HepG2 (cell line): ENCODE measurements at regions not wholly inside any gene's neighbourhood (a gene's known extent, or its start where the extent isn't known, plus 50 kb on each side); places are given as distances from the start of the nearest gene placed in this dataset.

ENCODE experiments used
- ATAC-seq: fragments of 200-7000 bp; cut with Tn5 transposase; 3 replicates; pipeline ENCODE4 v1.9.1; 2020; ENCODE audit warnings: mild to moderate bottlenecking, moderate library complexity
- BruUV-seq: library from RNA; stranded (reverse); fragments of 400-500 nt; replicated peaks from 2 replicates; lab custom pipeline; 2021; lab: Mats Ljungman, UMichigan
- CTCF ChIA-PET: fragments of 300-600 bp; formaldehyde crosslinking; extraction: SDS; loops from one replicate; lab custom pipeline; 2021; ENCODE audit warnings: low total read pairs, inconsistent platforms, low intra/inter-chr PET ratio; lab: Yijun Ruan, JAX
- POLR2A ChIA-PET: fragments of 350-600 bp; sonication (Branson Sonifier 250); formaldehyde crosslinking; loops from one replicate; lab custom pipeline; 2020; ENCODE audit warnings: antibody characterized with exemption, inconsistent platforms; lab: Yijun Ruan, JAX
- DNase-seq: peaks from one replicate; pipeline ENCODE4 v3.0.0-alpha.2; 2015; ENCODE audit warnings: low spot score
- FAIRE-seq: peaks from 3 replicates; lab custom pipeline; 2011; peaks lifted over from hg19 to GRCh38; lab: Jason Lieb, UNC
- H2AFZ ChIP-seq: one replicate; pipeline ENCODE4 v1.6.1; 2011; ENCODE audit warnings: low read length, inconsistent platforms
- H3K27ac ChIP-seq: fragments of 300-600 bp; 3 replicates; pipeline ENCODE4 v1.8.0; 2011; ENCODE audit warnings: mixed run types, mild to moderate bottlenecking, mixed read lengths, low read length, inconsistent platforms; ENCODE audit not compliant: insufficient read depth; ENCODE audit errors: extremely low read length
- H3K27me3 ChIP-seq, 2 experiments: fragments of 200-600 bp in 1 of 2; 2 replicates in 1 of 2; 3 replicates in 1 of 2; pipeline versions ENCODE4 v1.6.0 to v1.8.0; 2011; ENCODE audit warnings: low read length in 2 of 2, mild to moderate bottlenecking in 2 of 2, moderate library complexity in 2 of 2, inconsistent platforms in 1 of 2; ENCODE audit not compliant: insufficient read depth in 2 of 2, control insufficient read depth in 1 of 2
- H3K36me3 ChIP-seq, 2 experiments: fragments of 200-600 bp in 1 of 2; replicated peaks in 1 of 2; 2 replicates in 1 of 2; 3 replicates in 1 of 2; pipeline versions ENCODE4 v1.5.1 to v1.8.0; 2011; ENCODE audit warnings: low read length in 2 of 2, inconsistent platforms in 1 of 2; ENCODE audit not compliant: insufficient read depth in 2 of 2, control insufficient read depth in 1 of 2
- H3K4me1 ChIP-seq: 2 replicates; pipeline ENCODE4 v1.5.1; 2012; ENCODE audit warnings: low read length, inconsistent platforms; ENCODE audit not compliant: insufficient read depth
- H3K4me2 ChIP-seq: 2 replicates; pipeline ENCODE4 v1.6.0; 2011; ENCODE audit warnings: low read depth, low read length, inconsistent platforms
- H3K4me3 ChIP-seq, 3 experiments: fragments of 200-600 bp in 1 of 3; sonication (generic), shearing (Covaris generic) in 1 of 3; replicated peaks in 1 of 3; 2 replicates each; pipeline ENCODE4 v1.5.1; 2011 to 2016; ENCODE audit warnings: low read length in 3 of 3, inconsistent platforms in 2 of 3, low read depth in 2 of 3, mild to moderate bottlenecking in 2 of 3, control low read depth in 1 of 3, mixed read lengths in 1 of 3; ENCODE audit not compliant: insufficient read depth in 1 of 3
- H3K79me2 ChIP-seq: one replicate; pipeline ENCODE4 v1.6.1; 2011; ENCODE audit warnings: low read length, inconsistent platforms; ENCODE audit not compliant: insufficient read depth
- H3K9ac ChIP-seq: 2 replicates; pipeline ENCODE4 v1.6.0; 2011; ENCODE audit warnings: mild to moderate bottlenecking, low read depth, low read length, inconsistent platforms; ENCODE audit not compliant: insufficient read depth
- H3K9me3 ChIP-seq: 2 replicates; pipeline ENCODE4 v1.5.1; 2012; ENCODE audit warnings: mild to moderate bottlenecking, low read length
- H4K20me1 ChIP-seq: 2 replicates; pipeline ENCODE4 v1.6.0; 2011; ENCODE audit warnings: inconsistent platforms, mild to moderate bottlenecking, low read length, moderate library complexity; ENCODE audit not compliant: insufficient read depth
- CBFB ChIP-seq: sonication (generic); formaldehyde crosslinking; IDR thresholded peaks from 2 replicates; pipeline ENCODE4 v1.4.0; 2020; ENCODE audit warnings: missing genetic modification reagents
- GATAD1 ChIP-seq: IDR thresholded peaks from 2 replicates; pipeline ENCODE4 v1.6.1; 2016; ENCODE audit warnings: missing genetic modification reagents, missing compliant biosample characterization
- KDM5B ChIP-seq: sonication (generic); formaldehyde crosslinking; IDR thresholded peaks from 2 replicates; pipeline ENCODE4 v1.4.0; 2020; ENCODE audit warnings: missing genetic modification reagents, mild to moderate bottlenecking, borderline replicate concordance
- POLR2A ChIP-seq, 2 experiments: IDR thresholded peaks; 2 replicates each; pipeline ENCODE4 v1.6.1; 2011; ENCODE audit warnings: low read depth in 2 of 2, low read length in 2 of 2, mild to moderate bottlenecking in 1 of 2, moderate library complexity in 1 of 2; ENCODE audit not compliant: insufficient read depth in 1 of 2
- RELA ChIP-seq: sonication (generic); formaldehyde crosslinking; IDR thresholded peaks from 2 replicates; pipeline ENCODE4 v1.4.0; 2020; ENCODE audit warnings: missing genetic modification reagents
- RFX5 ChIP-seq: IDR thresholded peaks from 2 replicates; pipeline ENCODE4 v1.6.1; 2011; ENCODE audit warnings: low read depth, low read length, improper control_type of control experiment
- SETDB1 ChIP-seq: sonication (generic); formaldehyde crosslinking; IDR thresholded peaks from 2 replicates; pipeline ENCODE4 v1.5.1; 2020; ENCODE audit warnings: missing genetic modification reagents, mild to moderate bottlenecking, borderline replicate concordance
- SP1 ChIP-seq, 2 experiments: fragments of 450-650 bp in 1 of 2; sonication (generic) in 1 of 2; formaldehyde crosslinking in 1 of 2; IDR thresholded peaks; 2 replicates each; pipeline versions ENCODE4 v1.4.0 to v1.6.1; 2016 to 2020; ENCODE audit warnings: missing genetic modification reagents in 1 of 2
- SP140L ChIP-seq: sonication (generic); formaldehyde crosslinking; IDR thresholded peaks from 2 replicates; pipeline ENCODE4 v1.4.0; 2020; ENCODE audit warnings: missing genetic modification reagents, borderline replicate concordance
- TGIF2 ChIP-seq: IDR thresholded peaks from 2 replicates; pipeline ENCODE4 v1.6.1; 2016; ENCODE audit warnings: control low read depth, missing compliant biosample characterization
- ZNF562 ChIP-seq: sonication (generic); formaldehyde crosslinking; IDR thresholded peaks from 2 replicates; pipeline ENCODE4 v1.8.0; 2022; ENCODE audit warnings: missing genetic modification reagents, borderline replicate concordance
- ZSCAN29 ChIP-seq: sonication (generic); formaldehyde crosslinking; conservative IDR thresholded peaks from 2 replicates; pipeline ENCODE4 v1.4.0; 2020; ENCODE audit warnings: mild to moderate bottlenecking, missing genetic modification reagents
- WGBS: methylation state at CpG from one replicate; pipeline ENCODE4 v1.1.6; 2017; ENCODE audit warnings: low lambda C conversion rate; 5-methylcytosine and 5-hydroxymethylcytosine counted together
- in situ Hi-C: cut with HindIII; loops from 2 replicates; pipeline ENCODE4 v1.10.0; 2017; ENCODE audit warnings: low pct_unique_long_range_greater_than_20kb; ENCODE audit not compliant: extremely low pct_ligation_motif_present
- intact Hi-C: fragments of 100-400 bp; cut with micrococcal nuclease; formaldehyde crosslinking; loops from one replicate; pipeline ENCODE4 v1.10.0; 2022; ENCODE audit not compliant: unreplicated experiment
- TF ChIP-seq, protein P1 (sequence below): sonication (generic); formaldehyde crosslinking; IDR thresholded peaks from 2 replicates; pipeline ENCODE4 v1.9.0; 2021; ENCODE audit warnings: missing genetic modification reagents, borderline replicate concordance
- TF ChIP-seq, protein P2 (sequence below): sonication (generic); formaldehyde crosslinking; IDR thresholded peaks from 2 replicates; pipeline ENCODE4 v1.8.1; 2023; ENCODE audit warnings: missing genetic modification reagents, inconsistent platforms, borderline replicate concordance

DNA sequence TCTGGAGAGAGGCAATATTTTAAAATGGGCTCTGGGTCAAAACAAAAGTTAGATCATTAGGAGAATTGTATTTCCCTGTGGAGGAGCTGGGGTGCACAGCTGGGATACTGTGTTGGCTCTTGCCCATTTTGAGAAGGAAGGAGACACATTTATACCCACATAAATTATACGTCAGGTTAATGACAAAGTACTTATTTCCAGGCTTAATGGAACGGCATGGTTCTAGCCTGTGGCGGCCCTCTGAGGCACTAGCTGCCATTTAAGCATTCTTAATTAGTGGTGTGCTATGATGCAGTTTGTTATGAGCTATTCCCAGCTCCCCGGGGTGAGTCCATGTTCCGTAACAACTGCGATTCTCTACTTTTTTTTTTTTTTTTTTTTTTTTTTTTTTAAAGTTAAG, 193.5 kb downstream of the SEC23IP start:
- CTCF ChIA-PET: no interaction called here
- no peak for ATAC-seq
- Histone ChIP-seq H3K9ac (no peak overlapping the region), H3K27me3 (peaks cover 0 to 5% of the 10 kb centered on the region in 2 experiments; a peak in 1 of 5 replicates), H4K20me1 (no peaks in the 10 kb centered on the region), H3K36me3 (no peaks in the 10 kb centered on the region), H3K9me3 (no peaks in the 10 kb centered on the region), H3K4me2 (no peak overlapping the region), H3K79me2 (no peaks in the 10 kb centered on the region), H3K4me1 (no peaks in the 10 kb centered on the region), H3K4me3 (no peak overlapping the region), H2AFZ (no peak overlapping the region), H3K27ac (no peak overlapping the region)
- no peak for TF ChIP-seq RELA (CRISPR knock-in tag)
- TF ChIP-seq RFX5: no peak
- TF ChIP-seq, protein P1, sequence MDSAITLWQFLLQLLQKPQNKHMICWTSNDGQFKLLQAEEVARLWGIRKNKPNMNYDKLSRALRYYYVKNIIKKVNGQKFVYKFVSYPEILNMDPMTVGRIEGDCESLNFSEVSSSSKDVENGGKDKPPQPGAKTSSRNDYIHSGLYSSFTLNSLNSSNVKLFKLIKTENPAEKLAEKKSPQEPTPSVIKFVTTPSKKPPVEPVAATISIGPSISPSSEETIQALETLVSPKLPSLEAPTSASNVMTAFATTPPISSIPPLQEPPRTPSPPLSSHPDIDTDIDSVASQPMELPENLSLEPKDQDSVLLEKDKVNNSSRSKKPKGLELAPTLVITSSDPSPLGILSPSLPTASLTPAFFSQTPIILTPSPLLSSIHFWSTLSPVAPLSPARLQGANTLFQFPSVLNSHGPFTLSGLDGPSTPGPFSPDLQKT: no peak
- FAIRE-seq: no peak
- WGBS: 37% methylated on average over 6 of the region's 6 CpGs
- no peak for DNase-seq
- in situ Hi-C loops: no loop called here
- no TSS peak for BruUV-seq
- POLR2A ChIA-PET: no interaction called here
- intact Hi-C loops: no loop called here

DNA sequence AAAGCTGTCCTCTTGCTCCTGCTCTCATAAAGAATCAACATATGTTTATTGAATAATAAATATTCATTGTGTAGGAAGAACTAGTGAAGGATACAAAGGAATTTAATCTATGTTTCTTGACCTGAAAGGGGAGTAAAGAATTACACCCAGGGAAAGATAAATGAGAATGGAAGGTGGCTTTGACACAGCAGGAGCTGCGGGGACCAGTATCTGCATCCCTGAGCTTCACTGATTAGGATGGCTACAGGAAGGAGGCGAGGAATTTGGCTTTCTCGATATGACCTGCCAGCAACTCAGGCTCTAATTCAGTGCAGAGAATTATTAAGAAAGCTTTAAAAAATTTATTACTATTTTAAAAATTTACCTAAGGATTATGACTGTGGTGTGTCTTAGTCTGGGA, 194.6 kb downstream of the SEC23IP start:
- H3K27me3 ChIP-seq: peaks cover 0 to 5% of the 10 kb centered on the region in 2 experiments; a peak in 1 of 5 replicates
- H3K4me2 ChIP-seq: no peak overlapping the region
- POLR2A ChIA-PET: no interaction called here
- TF ChIP-seq SETDB1: no peak
- TF ChIP-seq POLR2A (IDR thresholded peaks at IDR 0.05; ENCODE audit: insufficient read depth in 1 of 2, low read depth in 2 of 2, low read length in 2 of 2): no peak
- TF ChIP-seq SP140L: no peak
- TF ChIP-seq SP1 (IDR thresholded peaks at IDR 0.05): no peak
- TF ChIP-seq SP1 (CRISPR knock-in tag; IDR thresholded peaks at IDR 0.05): no peak
- no peak for TF ChIP-seq GATAD1
- no peak for TF ChIP-seq ZNF562
- TF ChIP-seq TGIF2 (CRISPR knock-in tag): no peak
- TF ChIP-seq CBFB: no peak
- no peak for TF ChIP-seq KDM5B (CRISPR knock-in tag)
- TF ChIP-seq, protein P2, sequence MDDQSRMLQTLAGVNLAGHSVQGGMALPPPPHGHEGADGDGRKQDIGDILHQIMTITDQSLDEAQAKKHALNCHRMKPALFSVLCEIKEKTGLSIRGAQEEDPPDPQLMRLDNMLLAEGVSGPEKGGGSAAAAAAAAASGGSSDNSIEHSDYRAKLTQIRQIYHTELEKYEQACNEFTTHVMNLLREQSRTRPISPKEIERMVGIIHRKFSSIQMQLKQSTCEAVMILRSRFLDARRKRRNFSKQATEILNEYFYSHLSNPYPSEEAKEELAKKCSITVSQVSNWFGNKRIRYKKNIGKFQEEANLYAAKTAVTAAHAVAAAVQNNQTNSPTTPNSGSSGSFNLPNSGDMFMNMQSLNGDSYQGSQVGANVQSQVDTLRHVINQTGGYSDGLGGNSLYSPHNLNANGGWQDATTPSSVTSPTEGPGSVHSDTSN (CRISPR knock-in tag): no peak
- TF ChIP-seq ZSCAN29: no peak
- no peaks in the 10 kb centered on the region for H3K4me1 ChIP-seq
- H3K79me2 ChIP-seq: no peaks in the 10 kb centered on the region
- CTCF ChIA-PET: no interaction called here
- H3K9ac ChIP-seq: no peak overlapping the region
- intact Hi-C loops: no loop called here
- ATAC-seq: no peak
- no peak overlapping the region for H3K4me3 ChIP-seq
- WGBS: 5% methylated on average over 3 of the region's 3 CpGs
- no TSS peak for BruUV-seq
- no peak for FAIRE-seq
- no peaks in the 10 kb centered on the region for H4K20me1 ChIP-seq
- H3K27ac ChIP-seq: no peak overlapping the region
- no peaks in the 10 kb centered on the region for H3K9me3 ChIP-seq
- no peak overlapping the region for H2AFZ ChIP-seq
- no peaks in the 10 kb centered on the region for H3K36me3 ChIP-seq
- DNase-seq: no peak
- in situ Hi-C loops: no loop called here
